ENCODE measurements at regions not wholly inside any gene's neighbourhood (a gene's known extent, or its start where the extent isn't known, plus 50 kb on each side); places are given as distances from the start of the nearest gene placed in this dataset.

DNA sequence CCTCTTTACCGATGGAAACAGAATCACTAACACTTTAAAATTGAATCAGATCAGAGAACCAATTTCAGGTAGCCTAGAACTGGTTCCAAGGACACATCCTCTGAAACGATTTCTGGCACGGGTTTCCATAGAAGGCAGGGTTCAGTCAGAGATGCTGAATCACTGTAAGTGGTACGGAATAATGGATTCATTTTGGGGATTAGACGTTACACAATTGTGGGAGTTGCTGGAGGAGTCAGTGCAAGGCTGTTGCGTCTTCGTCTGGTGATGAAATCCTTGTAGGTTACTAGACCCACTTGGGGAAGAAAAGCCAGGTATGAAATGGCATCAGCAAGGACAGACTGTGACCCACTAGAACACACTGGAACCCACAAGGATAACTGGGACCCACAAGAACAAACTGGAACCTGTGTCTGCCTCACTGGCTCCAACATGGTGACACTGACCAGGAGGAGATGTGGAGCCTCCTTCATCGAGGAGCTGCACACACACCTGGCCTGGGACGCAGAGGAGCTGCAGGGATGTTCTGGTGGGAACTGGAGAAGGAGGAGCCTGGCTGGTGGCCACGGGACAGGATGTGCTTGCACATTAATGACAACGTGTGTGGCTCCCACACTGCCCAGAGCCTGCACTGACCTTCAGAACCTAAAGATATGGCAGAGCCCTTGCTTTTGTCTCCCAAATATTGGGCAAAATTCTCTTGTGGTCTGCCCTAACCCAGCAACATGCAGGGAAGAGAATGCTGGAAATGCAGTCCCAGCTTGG, 105.1 kb downstream of the TRAPPC11 start:
- no peak for DNase-seq

DNA sequence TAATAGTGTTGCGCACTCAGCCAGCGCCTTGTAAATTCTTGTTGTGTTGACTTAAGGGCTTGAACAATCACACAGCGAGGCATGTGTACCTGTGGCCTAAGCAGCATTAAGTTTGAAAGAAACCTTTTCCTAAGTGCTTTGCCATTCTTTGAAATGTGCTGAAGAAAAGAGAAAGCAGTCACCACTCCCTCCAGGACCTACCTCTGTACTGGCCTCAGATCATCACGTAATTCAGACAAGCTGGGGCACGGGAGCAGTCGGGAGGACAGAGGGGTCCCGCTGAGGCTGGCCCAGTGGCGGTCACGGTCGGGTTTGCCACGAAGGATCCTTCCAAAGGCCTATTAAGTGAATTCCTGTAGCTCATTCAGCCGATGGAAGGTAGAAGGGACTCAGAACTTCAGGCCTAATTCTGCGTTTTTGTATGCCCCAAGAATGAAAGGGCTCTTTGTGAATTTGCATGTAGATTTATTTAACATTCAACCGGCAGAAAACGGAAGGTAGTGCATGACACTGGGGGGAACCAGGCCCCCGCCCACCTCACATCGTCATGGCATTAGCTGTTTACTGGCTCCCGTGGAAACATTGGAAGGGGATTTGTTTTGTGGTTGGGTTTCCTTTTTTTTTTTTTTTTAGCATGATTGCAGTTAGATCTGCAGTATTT, 106.3 kb downstream of the TRAPPC11 start:
- DNase-seq, result no peak

DNA sequence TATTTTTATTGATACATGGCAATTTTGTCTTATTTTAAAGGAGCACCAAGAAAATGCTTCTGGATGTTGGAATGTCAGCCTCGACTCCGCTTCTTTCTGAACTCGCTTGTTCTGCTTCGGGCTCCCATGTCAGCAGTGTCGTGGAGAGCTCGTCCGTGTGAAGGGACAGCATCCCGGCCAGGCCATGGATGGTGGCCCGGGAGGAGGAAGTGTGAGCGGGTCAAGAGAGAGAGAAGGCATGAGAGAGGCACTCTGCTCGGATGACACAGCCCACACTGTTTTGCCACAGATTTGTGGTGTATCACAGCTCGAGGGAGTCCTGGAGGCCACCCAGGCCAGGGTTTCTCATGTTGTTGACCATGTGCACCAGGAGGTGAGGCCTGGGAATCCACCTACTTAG, 107.0 kb downstream of the TRAPPC11 start:
- DNase-seq, result no peak

DNA sequence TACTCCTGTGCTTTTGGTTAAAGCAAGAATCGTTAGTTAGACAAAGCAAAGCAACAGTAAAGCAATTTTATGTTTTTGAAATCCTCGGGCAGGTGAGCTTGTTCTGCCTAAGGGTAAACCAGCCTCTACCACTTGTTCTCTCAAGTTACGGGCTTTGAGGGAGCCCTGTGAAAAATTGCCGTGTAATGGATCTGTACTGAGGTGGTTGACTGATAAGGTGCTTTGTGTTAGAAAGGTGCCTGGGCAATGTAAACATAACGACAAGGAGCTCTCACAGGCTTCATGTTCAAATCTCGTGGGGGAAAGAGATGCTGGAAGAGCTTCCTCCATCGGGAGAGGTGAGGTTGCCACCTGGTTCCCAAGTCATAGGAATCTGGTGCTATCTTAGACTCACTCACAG, 111.8 kb downstream of the TRAPPC11 start:
- no peak for DNase-seq

DNA sequence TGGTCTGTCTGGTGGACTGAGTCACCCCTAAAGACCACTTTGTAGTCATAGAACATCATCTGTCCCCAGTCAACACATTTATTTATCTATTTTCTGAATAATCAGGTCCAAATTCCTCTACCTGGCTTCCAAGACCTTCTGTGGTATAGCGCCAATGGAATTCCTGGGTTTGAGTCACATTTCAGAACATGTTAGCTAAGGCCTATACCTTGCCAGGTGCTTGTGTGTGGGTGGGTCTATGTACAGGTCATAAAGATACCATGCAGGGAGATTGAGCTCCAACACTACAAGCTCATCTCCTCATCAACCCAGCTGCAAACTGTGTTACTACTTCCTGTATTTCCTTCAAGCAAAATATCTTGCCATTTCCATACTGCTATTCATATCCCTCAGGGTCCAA, 113.3 kb downstream of the TRAPPC11 start:
- no peak for DNase-seq

DNA sequence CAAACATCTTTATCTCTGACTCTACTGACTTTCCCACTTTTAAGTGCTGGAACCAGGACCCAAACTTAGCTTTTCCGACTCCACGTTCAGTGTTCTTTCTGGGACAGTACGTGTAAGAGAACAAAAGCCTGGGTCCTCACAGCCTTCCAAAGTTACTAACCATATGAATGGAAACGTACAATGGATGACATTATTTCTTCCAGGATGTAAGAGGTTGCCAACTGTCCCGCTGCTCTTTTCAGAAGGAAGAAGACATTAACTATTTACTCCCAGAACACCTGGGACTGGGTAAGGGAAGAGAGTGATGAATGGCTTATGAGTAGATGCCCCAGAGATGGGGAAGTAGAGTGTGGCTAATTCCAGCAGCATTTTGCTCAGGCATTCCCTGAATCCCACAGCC, 114.7 kb downstream of the TRAPPC11 start:
- DNase-seq, result no peak

DNA sequence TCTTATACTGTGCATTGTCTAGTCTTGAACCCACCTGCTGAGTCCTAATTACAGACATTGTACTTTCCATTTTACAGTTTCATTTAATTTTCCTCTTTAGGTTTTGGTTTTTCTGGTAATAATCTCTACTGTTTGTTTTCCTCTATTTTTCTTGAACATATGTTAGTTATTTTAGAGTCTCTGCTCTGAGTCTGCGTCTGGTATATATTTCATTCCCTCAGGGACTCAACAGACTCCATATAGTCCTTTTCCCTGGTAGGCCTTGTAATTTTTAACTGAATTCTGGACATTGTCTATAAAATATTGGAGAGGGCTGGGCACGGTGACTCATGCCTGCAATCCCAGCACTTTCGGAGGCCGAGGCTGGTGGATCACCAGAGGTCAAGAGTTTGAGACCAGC, 121.8 kb upstream of the STOX2 start:
- DNase-seq, result no peak

DNA sequence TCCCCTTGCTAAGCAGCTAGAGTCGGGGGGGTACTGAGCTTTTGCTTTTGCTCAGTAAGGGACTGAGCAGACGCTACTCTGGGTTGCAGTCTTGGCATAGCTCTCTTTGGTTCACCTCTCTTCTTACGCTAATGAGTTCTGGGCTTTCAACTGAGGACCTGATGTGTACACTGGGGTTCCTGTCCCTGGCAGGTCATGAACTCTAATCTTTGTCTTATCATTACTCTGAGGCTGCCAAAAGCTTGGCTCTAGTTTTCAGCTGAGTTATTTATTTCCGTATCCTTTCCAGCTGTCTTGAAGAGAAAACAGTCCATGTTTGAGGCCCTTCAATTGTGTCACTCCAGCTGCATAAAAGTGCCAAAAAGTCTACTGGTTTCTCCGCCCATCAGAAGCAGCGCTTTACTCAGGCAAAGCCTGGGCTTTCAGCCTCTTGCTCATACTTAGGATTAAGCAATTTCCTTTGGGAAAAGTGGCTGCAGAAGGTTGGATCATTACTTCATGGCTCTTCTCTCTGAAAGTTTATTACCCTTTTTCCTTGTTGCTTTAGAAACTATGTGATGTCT, 121.0 kb upstream of the STOX2 start:
- no peak for DNase-seq

DNA sequence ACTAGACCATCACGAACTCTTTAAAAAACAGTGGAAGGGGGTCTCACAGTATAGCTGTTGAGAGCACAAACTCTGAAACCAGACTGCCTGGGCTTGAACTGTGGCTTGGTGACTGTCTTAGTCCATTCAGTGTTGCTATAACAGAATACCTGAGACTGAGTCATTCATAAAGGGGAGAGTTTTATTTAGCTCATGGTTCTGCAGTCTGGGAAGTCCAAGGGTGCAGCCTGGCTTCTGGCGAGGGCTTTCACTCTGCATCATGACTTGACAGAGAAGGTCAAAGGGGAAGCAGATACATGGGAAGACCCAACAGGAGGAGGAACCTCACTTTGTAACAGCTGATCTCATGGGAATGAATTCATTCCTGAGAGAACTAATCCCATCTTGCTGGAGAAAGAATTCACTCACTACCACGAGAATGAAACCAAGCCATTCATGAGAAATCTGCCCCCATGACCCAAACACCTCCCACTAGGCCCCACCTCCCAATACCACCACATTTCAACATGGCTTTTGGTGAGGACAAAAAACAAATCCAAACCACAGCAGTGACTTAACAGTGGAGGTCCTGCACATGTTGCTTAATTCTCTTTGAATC, 116.7 kb upstream of the STOX2 start:
- DNase-seq, result no peak

DNA sequence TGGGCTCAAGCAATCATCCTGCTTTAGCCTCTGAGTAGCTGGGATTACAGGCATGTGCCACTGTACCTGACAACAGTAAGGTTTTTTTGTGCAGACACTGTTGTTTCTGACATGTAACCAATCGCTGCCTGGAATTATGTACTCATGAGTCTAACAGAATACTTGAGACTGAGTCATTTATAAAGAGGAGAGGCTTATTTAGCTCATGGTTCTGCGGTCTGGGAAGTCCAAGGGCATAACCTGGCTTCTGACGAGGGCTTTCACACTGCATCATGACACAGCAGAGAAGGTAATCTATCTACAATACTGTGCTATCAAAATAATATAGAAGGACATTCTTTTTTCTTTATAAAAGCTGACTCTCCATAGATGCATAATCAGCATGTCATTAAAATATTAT, 115.5 kb upstream of the STOX2 start:
- no peak for DNase-seq

DNA sequence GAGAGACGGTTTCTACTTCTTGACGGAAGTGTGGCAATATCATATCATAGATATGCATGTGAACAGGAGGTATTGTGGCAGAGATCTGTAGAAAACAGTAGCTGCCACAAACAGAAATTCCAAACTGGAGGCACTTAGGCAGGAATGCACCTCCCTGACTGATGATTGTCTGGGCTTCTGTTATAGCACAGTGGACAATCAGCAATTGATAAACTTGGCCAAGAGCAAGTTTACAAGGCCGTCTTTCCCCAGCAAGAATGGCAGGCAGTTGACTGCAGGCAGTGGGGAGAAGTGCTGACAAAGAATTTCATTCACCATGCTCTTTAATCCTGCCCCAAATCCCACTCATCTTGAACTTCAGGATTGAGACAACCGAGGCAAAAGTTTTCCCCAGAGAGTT, 114.4 kb upstream of the STOX2 start:
- DNase-seq, result no peak

DNA sequence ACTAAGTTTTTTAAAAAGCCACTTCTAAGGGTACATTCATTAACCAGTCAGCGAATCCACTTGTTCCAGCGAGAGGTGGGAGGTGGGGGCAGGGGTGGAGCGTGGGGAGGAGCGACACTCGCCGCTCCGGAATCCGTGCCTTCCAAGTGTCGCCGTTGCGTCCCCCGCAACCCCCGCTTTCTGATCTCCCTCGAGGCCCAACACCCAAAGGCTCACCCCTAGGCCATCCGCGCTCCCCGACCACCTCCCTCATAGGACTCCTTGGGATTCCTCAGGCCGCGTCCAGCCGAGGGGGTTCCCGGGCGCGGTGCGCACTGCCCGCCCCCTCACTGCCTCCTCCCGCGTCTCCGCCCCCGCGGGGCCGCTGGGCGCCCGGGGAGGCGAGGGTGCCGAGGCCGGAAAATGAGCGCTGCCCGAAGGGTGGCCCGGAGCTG, 108.1 kb upstream of the STOX2 start:
- DNase-seq, result no peak

DNA sequence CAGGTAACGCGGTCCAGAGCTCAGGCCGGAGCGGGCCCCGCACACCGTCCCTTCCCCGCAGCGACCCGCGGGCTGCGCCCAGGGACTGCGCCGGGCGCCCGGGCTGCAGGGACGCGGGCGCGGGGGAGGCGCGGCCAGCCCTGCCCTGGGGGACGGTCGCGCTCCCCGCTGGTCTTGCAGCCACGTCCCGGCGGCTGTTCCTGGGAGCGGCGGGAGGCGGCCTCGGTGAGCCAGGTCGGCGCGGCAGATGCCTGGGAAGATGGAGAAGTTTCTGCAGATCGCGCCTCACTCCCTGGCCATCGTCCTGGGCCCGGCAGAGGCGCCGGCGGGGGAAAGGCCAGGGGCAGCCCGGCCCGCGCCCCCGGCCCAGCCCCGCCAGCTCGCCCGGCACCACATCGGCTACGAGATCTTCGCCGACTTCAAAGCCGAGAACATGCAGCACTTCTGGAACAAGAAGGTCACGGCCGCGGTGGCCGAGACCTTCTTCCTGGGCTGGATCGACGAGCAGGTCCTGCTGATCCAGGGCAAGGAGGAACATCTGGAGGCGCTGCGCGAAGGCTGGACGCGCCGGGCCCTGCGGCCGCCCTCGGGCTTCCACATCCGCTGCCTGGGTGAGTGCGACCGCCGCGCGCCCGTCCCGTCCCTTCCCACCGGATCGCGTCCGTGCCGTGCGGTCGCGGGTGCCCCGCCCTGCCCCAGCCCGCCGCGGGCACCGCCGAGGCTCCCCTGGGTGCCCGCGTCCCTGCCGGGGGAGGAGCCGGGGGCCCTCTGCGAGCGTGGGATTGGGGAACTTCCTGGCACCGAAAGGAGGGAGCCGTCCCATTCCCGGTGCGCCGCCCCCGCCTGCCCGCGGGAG, 107.4 kb upstream of the STOX2 start:
- DNase-seq, result no peak

DNA sequence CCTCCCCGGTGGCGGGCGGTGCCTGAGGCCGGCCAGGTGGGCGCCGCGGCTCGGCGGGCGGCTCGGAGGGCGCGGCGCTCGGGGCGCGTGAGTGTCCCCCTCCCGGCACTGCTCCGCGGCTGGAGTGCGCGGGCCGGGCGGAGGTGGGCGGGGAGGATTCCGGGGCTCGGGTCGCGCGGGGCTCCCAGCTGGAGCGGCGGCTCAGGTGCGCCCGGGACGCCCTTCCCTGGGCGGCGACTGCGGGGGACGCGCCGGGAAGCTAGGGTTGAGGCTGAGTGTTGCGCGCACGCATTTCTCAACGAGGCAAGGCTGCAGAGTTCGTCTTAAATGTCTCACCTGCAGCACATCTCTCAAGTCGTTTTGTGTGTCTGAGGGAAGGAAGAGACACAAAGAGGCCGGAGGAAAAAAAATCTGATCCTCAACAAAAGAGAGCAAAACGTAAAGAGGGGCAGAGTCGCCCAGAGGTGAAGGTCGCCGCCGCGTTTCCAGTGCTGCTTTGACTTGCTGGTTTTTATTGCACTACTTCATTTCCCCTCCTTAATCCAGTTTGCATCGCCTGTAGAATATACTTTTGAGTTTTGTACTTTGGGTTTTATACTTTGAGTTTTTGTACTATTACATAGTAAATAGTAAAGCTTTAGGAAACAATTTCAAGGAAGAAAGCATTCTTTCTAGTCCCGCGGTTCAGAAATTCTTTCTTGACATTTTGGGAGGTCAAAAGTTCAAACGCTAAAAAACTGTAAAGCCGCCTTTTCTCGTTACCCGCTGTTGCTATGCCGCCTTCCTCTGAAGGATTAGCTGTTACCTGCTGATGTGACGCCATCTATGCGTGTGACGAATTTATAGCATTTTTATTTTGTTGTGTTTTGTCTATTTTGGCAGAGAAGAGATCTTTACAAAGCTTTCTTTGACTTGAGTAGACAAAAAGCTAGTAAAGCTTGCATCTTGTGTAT, 106.5 kb upstream of the STOX2 start:
- DNase-seq, result peak; percentile 20

DNA sequence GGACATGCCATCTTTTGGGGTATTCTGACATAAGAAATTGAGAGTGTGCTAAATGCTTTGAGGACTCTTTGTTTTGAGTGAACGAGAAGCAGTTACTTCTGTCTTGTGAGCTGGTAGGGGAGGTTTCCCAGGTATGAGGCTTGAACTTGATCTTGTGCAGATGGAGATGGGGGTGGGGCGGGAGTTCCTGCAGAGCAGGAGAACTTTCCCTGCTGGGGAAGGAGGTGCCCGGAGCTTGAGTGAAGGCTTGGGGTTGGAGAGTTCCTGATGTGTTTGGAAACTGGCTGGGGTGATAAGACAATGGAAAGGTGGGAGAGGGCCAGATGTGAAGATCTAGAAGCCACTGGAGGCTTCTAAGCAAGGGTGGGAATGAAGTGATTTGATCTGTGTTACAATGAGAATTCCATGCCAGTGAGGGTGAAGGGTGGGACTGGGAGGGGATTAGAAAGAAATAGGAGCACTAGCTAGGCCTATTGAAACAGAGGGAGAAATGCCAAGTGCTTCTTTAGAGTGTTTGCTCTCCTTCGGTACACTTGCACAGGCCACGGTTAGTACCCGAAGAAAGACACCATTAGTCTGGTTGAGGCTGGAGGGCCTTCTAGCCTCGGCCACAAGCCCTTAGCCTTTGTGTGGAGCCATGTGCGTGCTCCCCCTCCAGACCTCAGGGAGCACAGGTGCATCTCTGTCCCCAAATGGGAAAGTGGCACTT, 103.5 kb upstream of the STOX2 start:
- no peak for DNase-seq

DNA sequence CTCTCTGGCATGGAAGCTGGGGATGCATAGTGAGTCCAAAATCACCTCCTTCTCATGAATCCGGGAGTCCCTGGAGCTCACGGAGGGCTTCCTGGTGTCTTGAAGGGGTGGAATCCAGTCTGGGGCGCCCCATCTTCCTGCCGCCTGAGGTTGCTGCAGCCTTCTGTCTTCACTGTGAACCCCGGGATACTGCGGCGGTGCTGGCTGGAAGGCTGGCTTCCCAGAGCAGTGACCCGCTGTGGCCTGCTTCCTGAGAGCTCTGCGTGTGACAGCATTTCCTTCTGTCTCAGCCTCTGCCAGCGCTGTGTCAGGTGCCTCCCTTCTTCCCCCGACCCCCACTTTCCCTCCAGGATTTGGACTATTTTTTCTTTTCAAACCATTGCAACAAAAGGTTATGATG, 98.8 kb upstream of the STOX2 start:
- DNase-seq, result no peak

DNA sequence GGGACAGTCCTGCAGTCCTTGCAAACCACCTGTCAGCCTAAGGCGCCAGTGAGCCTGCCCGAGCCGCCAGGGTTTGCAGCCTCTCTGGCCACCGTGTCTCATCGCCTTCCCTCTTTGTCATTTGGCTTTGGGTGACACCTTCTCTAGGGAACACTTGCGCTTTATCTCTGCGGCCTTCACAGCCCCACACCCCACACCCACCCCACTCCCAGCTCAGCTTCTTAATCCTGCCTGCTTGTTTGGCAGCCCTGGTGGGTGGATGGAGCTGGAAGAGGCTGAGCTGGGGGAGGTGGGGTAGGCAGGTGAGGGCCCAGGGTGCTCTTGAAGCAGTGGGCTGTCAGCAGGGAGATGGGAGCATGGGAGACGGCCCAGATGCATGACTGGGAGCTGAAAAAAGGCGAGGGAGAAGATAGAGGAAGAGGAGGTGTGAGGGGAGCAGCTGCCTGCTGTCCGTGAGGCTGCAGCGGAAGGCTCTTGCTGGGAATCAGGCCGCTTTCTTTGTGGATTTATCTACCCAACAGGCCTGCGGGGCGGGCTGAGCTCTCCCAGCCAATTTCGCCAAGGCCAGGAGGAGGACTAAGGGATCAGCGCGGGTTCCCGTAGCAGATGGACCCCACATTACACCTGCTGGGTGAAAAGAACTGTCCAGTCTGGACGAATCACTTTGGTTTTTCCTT, 97.5 kb upstream of the STOX2 start:
- no peak for DNase-seq

DNA sequence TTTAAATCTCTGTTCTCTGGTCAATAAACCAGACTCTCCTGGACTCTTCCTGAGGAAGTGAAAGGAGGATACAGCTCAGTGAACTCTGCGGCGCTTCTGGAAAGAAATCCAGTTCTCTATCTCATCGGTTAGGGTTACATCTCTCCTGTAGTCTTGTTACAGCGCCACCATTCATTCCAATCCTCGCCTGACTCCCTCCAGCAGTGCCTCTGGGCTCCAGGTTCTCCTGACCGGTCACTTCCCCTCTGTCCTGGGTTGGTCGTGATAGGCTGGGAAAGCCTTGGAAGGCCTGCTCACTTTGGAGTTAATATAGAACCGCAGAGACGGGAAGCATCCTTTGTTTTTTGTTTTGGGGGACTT, 97.0 kb upstream of the STOX2 start:
- DNase-seq, result no peak

DNA sequence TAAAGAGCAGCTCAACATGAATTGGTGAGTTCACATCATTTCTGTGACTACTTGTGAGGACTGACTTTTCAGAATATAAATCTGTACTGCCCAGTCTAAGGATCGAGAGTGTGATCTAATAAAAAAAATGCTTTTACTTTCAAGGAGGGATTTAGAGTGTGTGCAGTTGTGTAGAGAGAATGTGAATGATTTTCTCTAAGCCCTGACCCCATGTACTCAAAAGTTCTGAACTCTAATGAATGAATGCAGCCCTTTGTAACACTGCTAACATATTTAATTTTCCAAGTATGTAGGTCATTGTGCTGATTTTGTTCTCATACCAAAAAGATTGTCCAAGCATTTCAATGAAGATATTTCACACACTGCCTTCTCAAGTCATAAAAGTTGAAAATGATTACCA, 92.5 kb upstream of the STOX2 start:
- DNase-seq, result no peak

DNA sequence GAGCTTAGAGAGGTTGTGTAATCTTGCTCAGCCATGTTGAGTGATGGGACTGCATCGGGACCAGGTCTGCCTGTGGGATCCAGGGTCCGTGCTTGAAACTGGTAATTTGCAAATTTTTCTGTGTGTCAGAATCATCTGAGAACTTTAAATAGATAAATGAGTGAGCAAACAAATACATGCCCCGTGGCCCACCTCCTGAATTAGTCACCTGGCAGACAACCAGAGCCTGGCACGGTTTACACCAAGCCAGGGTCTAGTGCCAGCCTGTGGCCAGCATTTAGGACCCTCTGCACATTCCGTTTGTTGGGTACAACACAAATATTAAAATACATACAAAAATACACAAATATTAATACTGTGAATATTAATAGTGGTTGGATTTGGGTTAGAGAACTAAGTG, 90.6 kb upstream of the STOX2 start:
- no peak for DNase-seq

DNA sequence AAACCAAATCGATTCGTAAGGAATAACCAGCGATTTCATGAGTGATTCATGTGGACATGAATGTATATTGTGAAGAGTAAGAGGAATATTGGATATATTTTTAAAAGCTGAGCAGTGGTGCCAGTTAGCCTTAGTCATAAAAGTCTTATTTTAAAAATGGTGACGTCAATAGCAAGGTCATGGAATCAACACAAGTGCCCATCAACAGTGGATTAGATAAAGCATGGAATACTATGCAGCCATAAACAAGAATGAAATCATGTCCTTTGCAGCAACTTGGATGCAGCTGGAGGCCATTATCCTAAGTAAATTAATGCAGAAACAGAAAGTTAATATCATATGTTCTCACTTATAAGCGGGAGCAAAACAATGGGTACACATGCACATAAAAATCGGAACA, 89.0 kb upstream of the STOX2 start:
- DNase-seq, result no peak
